Gastroesophageal sphincter (tissue), 4 donors: ENCODE measurements at regions not wholly inside any gene's neighbourhood (a gene's known extent, or its start where the extent isn't known, plus 50 kb on each side); places are given as distances from the start of the nearest gene placed in this dataset.

ENCODE experiments used
- ATAC-seq: fragments of 150-250 bp; one replicate; pipeline ENCODE4 v1.9.1; 2016; ENCODE audit warnings: mild to moderate bottlenecking, moderate library complexity
- H3K27ac ChIP-seq, 4 donors: fragments of 200-600 bp; sonication (generic) in 3 of 4; 1 replicate in 3 of 4; 2 replicates in 1 of 4; pipeline ENCODE4 v1.5.1; 2016 to 2019
- H3K27me3 ChIP-seq: fragments of 200-600 bp; sonication (generic); one replicate; pipeline ENCODE4 v1.5.1; 2019
- H3K36me3 ChIP-seq, 2 donors: fragments of 200-600 bp; sonication (generic); one replicate each; pipeline ENCODE4 v1.5.1; 2019; ENCODE audit warnings: control low read depth in 1 of 2
- H3K4me1 ChIP-seq, 3 donors: fragments of 200-600 bp; sonication (generic); 1 replicate in 2 of 3; 2 replicates in 1 of 3; pipeline ENCODE4 v1.5.1; 2016 to 2019; ENCODE audit warnings: control low read depth in 2 of 3
- H3K4me3 ChIP-seq, 2 donors: fragments of 200-600 bp; sonication (generic); one replicate each; pipeline ENCODE4 v1.5.1; 2019; ENCODE audit warnings: mild to moderate bottlenecking in 1 of 2, moderate library complexity in 1 of 2
- H3K9me3 ChIP-seq, 3 donors: fragments of 200-600 bp; sonication (generic); one replicate each; pipeline ENCODE4 v1.5.1; 2017 to 2019; ENCODE audit warnings: control low read depth in 2 of 3
- EP300 ChIP-seq: sonication (generic); formaldehyde crosslinking; IDR thresholded peaks from one replicate; pipeline ENCODE4 v1.6.1; 2017; ENCODE audit warnings: antibody characterized with exemption, mild to moderate bottlenecking
- POLR2A ChIP-seq, 2 donors: fragments of 450-650 bp; IDR thresholded peaks; one replicate each; pipeline ENCODE4 v1.6.1; 2017; ENCODE audit warnings: antibody characterized with exemption in 2 of 2, mild to moderate bottlenecking in 2 of 2, moderate library complexity in 1 of 2
- POLR2AphosphoS5 ChIP-seq: sonication (generic); formaldehyde crosslinking; IDR thresholded peaks from one replicate; pipeline ENCODE4 v1.6.1; 2017; ENCODE audit warnings: antibody characterized with exemption
- WGBS, 2 donors: methylation state at CpG; one replicate each; pipeline ENCODE4 v1.1.5; 2018; ENCODE audit warnings: low coverage in 1 of 2; 5-methylcytosine and 5-hydroxymethylcytosine counted together
- TF ChIP-seq, protein P1 (sequence below), 4 experiments: fragments of 200-600 bp in 2 of 4; fragments of 450-650 bp in 2 of 4; sonication (generic) in 1 of 4; IDR thresholded peaks; one replicate each; pipeline ENCODE4 v1.5.1; 2017 to 2019; ENCODE audit warnings: antibody characterized with exemption in 4 of 4, mild to moderate bottlenecking in 2 of 4, moderate library complexity in 2 of 4

DNA sequence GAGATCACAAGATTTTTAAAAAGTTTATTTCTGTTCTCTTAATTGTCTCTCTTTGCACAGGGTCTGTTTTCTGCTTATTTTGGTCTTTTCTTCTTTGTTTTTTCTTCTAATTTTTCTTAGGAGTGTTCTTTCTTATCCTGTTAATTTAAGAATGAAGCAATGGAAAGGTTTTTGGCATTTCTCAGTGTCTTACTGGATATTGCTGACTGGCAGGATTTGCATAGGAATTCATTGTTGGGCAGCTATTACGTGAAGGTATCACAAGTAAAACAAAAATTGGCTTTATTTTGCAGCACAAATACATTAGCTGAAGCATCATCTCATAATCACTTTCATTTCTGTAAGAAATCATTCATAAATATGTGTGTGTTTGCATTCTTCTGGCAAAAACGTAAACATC lies 566.9 kb upstream of the CDH6 start:
- H3K4me1 ChIP-seq, result no peaks in the 10 kb centered on the region
- TF ChIP-seq, protein P1, sequence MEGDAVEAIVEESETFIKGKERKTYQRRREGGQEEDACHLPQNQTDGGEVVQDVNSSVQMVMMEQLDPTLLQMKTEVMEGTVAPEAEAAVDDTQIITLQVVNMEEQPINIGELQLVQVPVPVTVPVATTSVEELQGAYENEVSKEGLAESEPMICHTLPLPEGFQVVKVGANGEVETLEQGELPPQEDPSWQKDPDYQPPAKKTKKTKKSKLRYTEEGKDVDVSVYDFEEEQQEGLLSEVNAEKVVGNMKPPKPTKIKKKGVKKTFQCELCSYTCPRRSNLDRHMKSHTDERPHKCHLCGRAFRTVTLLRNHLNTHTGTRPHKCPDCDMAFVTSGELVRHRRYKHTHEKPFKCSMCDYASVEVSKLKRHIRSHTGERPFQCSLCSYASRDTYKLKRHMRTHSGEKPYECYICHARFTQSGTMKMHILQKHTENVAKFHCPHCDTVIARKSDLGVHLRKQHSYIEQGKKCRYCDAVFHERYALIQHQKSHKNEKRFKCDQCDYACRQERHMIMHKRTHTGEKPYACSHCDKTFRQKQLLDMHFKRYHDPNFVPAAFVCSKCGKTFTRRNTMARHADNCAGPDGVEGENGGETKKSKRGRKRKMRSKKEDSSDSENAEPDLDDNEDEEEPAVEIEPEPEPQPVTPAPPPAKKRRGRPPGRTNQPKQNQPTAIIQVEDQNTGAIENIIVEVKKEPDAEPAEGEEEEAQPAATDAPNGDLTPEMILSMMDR (IDR thresholded peaks at IDR 0.05), result no peak
- TF ChIP-seq EP300 (no peak), POLR2A (IDR thresholded peaks at IDR 0.05) (no peak), POLR2AphosphoS5 (no peak)
- no peak overlapping the region for H3K27ac ChIP-seq
- H3K9me3 ChIP-seq, result no peaks in the 10 kb centered on the region
- no peak overlapping the region for H3K4me3 ChIP-seq
- H3K27me3 ChIP-seq, result no peaks in the 10 kb centered on the region
- WGBS, 2 donors, result 66 to 82% methylated on average over 2 of the region's 2 CpGs
- H3K36me3 ChIP-seq, result no peaks in the 10 kb centered on the region
- ATAC-seq, result no peak

DNA sequence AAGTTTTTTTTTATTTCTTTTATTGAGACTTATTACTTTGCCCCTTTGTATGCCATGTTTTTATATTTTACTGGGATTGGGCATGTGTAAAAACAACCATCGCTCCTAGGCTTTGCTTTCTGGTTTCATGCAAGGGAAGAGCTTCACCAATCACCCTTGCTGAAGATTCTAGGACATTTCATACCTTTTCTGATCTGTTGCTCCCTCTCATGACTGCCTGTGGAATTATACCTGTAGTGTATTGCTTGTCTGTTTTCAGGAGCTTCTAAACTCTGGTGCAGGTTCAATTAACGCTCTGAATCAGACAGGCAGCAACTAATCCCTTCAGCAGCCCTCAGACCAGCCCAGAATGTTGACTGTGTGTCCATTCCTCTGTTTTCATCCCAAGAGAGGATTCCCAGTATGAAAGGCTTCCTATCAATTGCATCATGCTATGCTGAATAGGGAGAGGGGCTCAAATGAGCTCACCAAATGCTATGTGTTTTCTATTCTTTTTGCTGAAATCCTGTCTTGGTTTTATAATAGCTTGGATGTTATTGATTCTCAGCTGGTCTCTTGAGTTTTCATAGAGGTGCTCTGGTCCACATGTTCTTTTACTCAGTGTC lies 572.9 kb upstream of the CDH6 start:
- ATAC-seq, result no peak
- Histone ChIP-seq H3K9me3 (peaks cover 0 to 24% (median 0%) of the 10 kb centered on the region in 3 donors), H3K27me3 (no peaks in the 10 kb centered on the region), H3K4me1 (no peaks in the 10 kb centered on the region), H3K4me3 (no peak overlapping the region), H3K36me3 (no peaks in the 10 kb centered on the region), H3K27ac (no peak overlapping the region)
- TF ChIP-seq POLR2A (IDR thresholded peaks at IDR 0.05) (no peak), EP300 (no peak), POLR2AphosphoS5 (no peak)
- TF ChIP-seq, protein P1 (IDR thresholded peaks at IDR 0.05), result no peak
- WGBS, 2 donors, result 67 to 75% methylated on average over 1 to 2 of the region's 2 CpGs

DNA sequence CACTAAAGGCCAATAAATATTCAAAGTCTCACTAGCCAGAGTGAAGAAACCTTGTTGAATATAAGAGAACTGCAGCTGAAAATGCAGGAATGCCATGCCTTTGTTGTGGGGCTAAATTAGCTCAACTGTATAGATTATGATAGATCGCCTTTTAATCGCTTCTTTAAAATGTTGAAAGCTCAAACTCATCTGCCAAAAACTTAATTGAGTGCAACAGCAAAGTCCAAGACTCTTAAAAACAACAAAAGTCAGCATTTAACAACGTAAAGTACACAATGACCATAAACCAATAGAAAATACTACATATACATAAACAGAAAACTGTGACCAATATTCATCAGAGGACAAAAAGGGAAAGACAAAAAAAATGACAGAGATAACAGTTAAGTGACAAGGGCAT lies 585.0 kb upstream of the CDH6 start:
- TF ChIP-seq POLR2A (IDR thresholded peaks at IDR 0.05) (no peak), POLR2AphosphoS5 (no peak), EP300 (no peak)
- TF ChIP-seq, protein P1 (IDR thresholded peaks at IDR 0.05), result no peak
- no peak for ATAC-seq
- 74 to 93% methylated on average over 2 to 3 of the region's 3 CpGs for WGBS, 2 donors
- Histone ChIP-seq H3K36me3 (no peaks in the 10 kb centered on the region), H3K27me3 (no peaks in the 10 kb centered on the region), H3K9me3 (no peaks in the 10 kb centered on the region), H3K4me1 (no peaks in the 10 kb centered on the region), H3K4me3 (no peak overlapping the region), H3K27ac (no peak overlapping the region)

DNA sequence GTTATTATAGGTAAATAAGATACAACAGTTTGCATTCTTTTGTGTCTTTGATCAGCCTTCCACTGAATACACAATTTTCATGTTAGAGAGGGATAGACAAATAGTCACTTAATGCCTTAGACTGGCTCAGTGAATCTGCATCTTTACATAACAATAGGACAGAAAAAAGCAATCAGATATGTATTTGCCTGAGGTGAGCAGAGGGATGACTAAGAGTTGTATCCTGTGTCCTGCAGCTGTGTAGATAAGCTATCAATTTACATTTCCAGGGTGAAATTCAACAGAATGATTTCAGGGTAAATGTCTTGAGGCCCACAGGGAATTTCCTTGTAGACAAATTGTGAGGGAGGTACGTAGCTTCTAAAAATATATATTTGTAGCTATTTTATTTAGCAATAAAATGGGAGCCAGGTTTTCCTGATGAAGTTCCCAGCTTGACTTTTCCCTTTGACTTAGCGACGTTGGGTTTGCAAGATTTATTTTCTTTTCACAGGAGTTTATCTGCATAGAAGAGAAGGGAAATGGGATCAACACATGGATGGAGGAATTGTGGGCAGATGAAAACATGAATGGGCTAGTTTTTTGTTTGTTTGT lies 586.1 kb upstream of the CDH6 start:
- Histone ChIP-seq H3K27ac (no peak overlapping the region), H3K9me3 (no peaks in the 10 kb centered on the region), H3K27me3 (no peaks in the 10 kb centered on the region), H3K4me3 (no peak overlapping the region), H3K36me3 (no peaks in the 10 kb centered on the region), H3K4me1 (no peaks in the 10 kb centered on the region)
- no peak for TF ChIP-seq POLR2AphosphoS5
- no peak for TF ChIP-seq POLR2A (IDR thresholded peaks at IDR 0.05)
- TF ChIP-seq, protein P1 (IDR thresholded peaks at IDR 0.05), result no peak
- TF ChIP-seq EP300, result no peak
- ATAC-seq, result no peak
- WGBS, 2 donors, result 42 to 52% methylated on average over 3 of the region's 3 CpGs

DNA sequence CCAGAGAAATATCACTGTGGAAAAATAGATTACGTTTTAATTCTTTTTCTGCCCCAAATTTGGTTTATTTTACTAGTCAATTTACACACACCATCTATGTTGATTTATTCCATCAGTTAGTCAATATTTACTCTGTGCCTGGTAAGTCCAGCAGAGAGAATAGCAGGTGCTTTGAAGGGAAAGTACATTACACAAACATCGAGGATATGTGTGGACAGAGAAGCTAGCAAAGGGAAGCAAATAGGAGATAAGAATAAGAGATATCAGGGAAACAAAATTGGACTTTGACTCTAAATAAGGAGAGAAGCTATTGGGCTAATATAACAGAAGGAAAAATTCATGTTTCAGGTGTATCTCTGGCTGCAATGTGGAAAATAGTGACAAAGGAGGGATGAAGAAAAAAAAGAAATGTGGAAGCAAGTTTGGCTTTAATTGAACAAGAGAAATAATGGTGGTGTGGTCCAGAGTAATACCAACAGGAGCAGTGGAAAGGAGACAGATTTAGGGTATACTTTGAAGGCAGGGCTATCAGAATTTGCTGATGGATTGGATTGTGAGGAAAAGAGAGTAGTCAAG lies 587.7 kb upstream of the CDH6 start:
- no peak for ATAC-seq
- H3K27ac ChIP-seq, result no peak overlapping the region
- 64 to 73% methylated on average over 1 to 2 of the region's 2 CpGs for WGBS, 2 donors

More for the DNA sequence above, 587.7 kb upstream of the CDH6 start:
- Histone ChIP-seq H3K4me1 (no peaks in the 10 kb centered on the region), H3K4me3 (no peak overlapping the region), H3K9me3 (no peaks in the 10 kb centered on the region), H3K27me3 (no peaks in the 10 kb centered on the region), H3K36me3 (no peaks in the 10 kb centered on the region)
- no peak for TF ChIP-seq POLR2AphosphoS5
- no peak for TF ChIP-seq POLR2A (IDR thresholded peaks at IDR 0.05)
- TF ChIP-seq, protein P1 (IDR thresholded peaks at IDR 0.05), result no peak
